Fibroblast of mammary gland (primary cell): ENCODE measurements at regions not wholly inside any gene's neighbourhood (a gene's known extent, or its start where the extent isn't known, plus 50 kb on each side); places are given as distances from the start of the nearest gene placed in this dataset.

Experiments
- DNase-seq: peaks from one replicate; pipeline ENCODE4 v3.0.0-alpha.2; 2010; ENCODE audit warnings: low read depth
- H3K4me3 ChIP-seq: 2 replicates; pipeline ENCODE4 v1.5.1; 2011; ENCODE audit warnings: low read depth, mild to moderate bottlenecking, low read length, moderate library complexity; ENCODE audit not compliant: control insufficient read depth
- CTCF ChIP-seq: conservative IDR thresholded peaks from 2 replicates; pipeline ENCODE4 v1.5.1; 2011; ENCODE audit warnings: low read depth, low read length, inconsistent platforms; ENCODE audit not compliant: control insufficient read depth, insufficient read depth

GRCh38 chr15:52879145-52879544, 89.0 kb upstream of the ONECUT1 start:
- no peak overlapping the region for H3K4me3 ChIP-seq
- no peak for DNase-seq
- TF ChIP-seq CTCF, result no peak

- no peak for DNase-seq
- no peak for TF ChIP-seq CTCF
These were observed 87.0 kb upstream of the ONECUT1 start for GRCh38 chr15:52876991-52877663.

GRCh38 chr15:52872036-52872818, 82.1 kb upstream of the ONECUT1 start:
- no peak for DNase-seq
- TF ChIP-seq CTCF, result no peak
- H3K4me3 ChIP-seq, result no peak overlapping the region

More at GRCh38 chr15:52876991-52877663, 87.0 kb upstream of the ONECUT1 start:
- no peak overlapping the region for H3K4me3 ChIP-seq

- no peak overlapping the region for H3K4me3 ChIP-seq
- peak; percentile 1 for DNase-seq
- no peak for TF ChIP-seq CTCF
These were observed 79.9 kb upstream of the ONECUT1 start for GRCh38 chr15:52870015-52870414.

GRCh38 chr15:52866698-52867097, 76.6 kb upstream of the ONECUT1 start:
- DNase-seq, result no peak
- H3K4me3 ChIP-seq, result no peak overlapping the region
- no peak for TF ChIP-seq CTCF

GRCh38 chr15:52862677-52863076, 72.5 kb upstream of the ONECUT1 start:
- DNase-seq, result no peak
- no peak for TF ChIP-seq CTCF
- no peak overlapping the region for H3K4me3 ChIP-seq
